Subcutaneous abdominal adipose tissue (tissue), 5 donors: ENCODE measurements at regions not wholly inside any gene's neighbourhood (a gene's known extent, or its start where the extent isn't known, plus 50 kb on each side); places are given as distances from the start of the nearest gene placed in this dataset.

Source experiments
- H3K27ac ChIP-seq: one replicate; pipeline ENCODE4 v1.7.0; 2013; ENCODE audit warnings: low read depth, mild to moderate bottlenecking, inconsistent platforms, low read length, moderate library complexity
- H3K27me3 ChIP-seq, 5 donors: one replicate each; pipeline ENCODE4 v1.7.0; 2013; ENCODE audit warnings: low read length in 5 of 5, inconsistent platforms in 1 of 5; ENCODE audit not compliant: control insufficient read depth in 5 of 5, insufficient read depth in 4 of 5
- H3K36me3 ChIP-seq, 5 donors: one replicate each; pipeline ENCODE4 v1.7.0; 2013; ENCODE audit warnings: low read length in 5 of 5; ENCODE audit not compliant: control insufficient read depth in 5 of 5, insufficient read depth in 5 of 5
- H3K4me1 ChIP-seq, 5 donors: one replicate each; pipeline ENCODE4 v1.7.0; 2013; ENCODE audit warnings: low read length in 5 of 5, mild to moderate bottlenecking in 3 of 5, moderate library complexity in 1 of 5; ENCODE audit not compliant: control insufficient read depth in 5 of 5, insufficient read depth in 5 of 5
- H3K4me3 ChIP-seq, 5 donors: one replicate each; pipeline ENCODE4 v1.7.0; 2013; ENCODE audit warnings: low read length in 5 of 5, low read depth in 1 of 5
- H3K9ac ChIP-seq, 5 donors: one replicate each; pipeline ENCODE4 v1.7.0; 2013; ENCODE audit warnings: low read length in 5 of 5, mild to moderate bottlenecking in 4 of 5, moderate library complexity in 3 of 5
- H3K9me3 ChIP-seq, 5 donors: one replicate each; pipeline ENCODE4 v1.7.0; 2013; ENCODE audit warnings: low read length in 5 of 5; ENCODE audit not compliant: control insufficient read depth in 5 of 5
- donor health status: healthy.
- donor health status: healthy.
- donor health status: healthy.
- donor health status: healthy.
- donor health status: healthy.

DNA sequence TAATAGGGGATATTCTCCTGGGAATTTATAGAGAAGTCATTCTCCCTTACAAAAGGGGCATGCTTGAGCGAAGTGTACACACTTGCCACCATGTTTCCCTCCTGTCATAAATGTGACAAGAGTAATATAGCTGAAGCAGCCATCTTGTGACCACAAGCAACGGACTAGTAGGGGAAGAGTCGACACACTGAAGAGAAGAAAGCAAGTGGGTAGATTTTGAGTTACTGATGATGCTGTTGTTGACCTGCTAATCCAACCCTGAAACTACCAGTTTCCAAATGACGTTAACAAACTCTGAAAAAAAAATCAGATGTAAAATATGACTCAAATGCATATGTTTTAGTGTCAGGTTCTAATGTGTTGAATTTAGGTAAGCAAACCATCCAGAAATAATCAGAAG lies 350.4 kb downstream of the CDH10 start:
- Histone ChIP-seq H3K9me3 (peaks cover 0 to 3% (median 0%) of the 10 kb centered on the region in 5 donors), H3K4me3 (no peak overlapping the region), H3K9ac (no peak overlapping the region), H3K4me1 (no peaks in the 10 kb centered on the region), H3K27ac (no peak overlapping the region), H3K36me3 (no peaks in the 10 kb centered on the region), H3K27me3 (no peaks in the 10 kb centered on the region)

DNA sequence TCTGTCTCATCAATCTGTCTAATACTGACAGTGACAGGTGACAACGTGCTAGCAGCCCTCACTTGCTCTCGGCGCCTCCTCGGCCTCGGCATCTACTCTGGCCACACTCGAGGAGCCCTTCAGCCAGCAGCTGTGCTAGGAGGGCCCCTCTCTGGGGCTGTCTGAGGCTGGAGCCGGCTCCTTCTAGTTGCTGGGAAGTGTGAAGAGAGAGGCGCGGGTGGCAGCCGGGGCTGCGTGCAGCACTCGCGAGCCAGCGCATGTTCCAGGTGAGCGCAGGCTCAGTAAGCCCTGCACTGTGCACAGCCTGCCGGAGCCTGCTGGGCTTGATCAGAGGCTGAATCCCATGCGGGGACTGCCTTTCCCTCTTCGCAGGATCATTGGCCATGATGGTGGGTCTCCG lies 330.7 kb downstream of the CDH10 start:
- peak overlapping the region in 1 of 5 donors; percentile 3 for H3K4me3 ChIP-seq

DNA sequence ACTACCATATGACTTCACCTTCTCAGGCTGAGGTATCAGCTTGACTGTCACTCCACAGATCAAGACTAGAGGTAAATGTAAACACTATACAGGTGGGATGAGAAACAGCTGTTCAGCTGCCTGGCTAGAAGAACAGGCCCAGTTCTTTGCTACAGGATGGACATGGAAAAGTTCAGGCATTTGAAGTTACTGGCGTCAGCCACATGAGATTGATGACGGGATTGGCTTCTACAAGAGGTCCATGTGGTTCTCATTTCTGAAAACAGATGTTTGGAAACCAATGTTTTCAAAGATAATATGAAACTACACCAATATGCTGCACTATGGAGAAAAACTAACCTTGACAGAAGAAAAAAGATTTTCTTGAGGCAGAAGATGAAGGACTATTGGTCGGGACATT lies 324.1 kb downstream of the CDH10 start:
- H3K4me1 ChIP-seq: no peaks in the 10 kb centered on the region
- H3K9me3 ChIP-seq: peaks cover 0 to 5% (median 0%) of the 10 kb centered on the region in 5 donors
- no peak overlapping the region for H3K4me3 ChIP-seq
- H3K27ac ChIP-seq: no peak overlapping the region
- no peaks in the 10 kb centered on the region for H3K27me3 ChIP-seq
- H3K9ac ChIP-seq: no peak overlapping the region
- H3K36me3 ChIP-seq: no peaks in the 10 kb centered on the region

More for the DNA sequence above, 330.7 kb downstream of the CDH10 start:
- Histone ChIP-seq H3K4me1 (no peaks in the 10 kb centered on the region), H3K36me3 (no peaks in the 10 kb centered on the region), H3K27me3 (no peaks in the 10 kb centered on the region), H3K27ac (no peak overlapping the region), H3K9ac (no peak overlapping the region), H3K9me3 (peaks cover 0 to 26% (median 10%) of the 10 kb centered on the region in 5 donors)

DNA sequence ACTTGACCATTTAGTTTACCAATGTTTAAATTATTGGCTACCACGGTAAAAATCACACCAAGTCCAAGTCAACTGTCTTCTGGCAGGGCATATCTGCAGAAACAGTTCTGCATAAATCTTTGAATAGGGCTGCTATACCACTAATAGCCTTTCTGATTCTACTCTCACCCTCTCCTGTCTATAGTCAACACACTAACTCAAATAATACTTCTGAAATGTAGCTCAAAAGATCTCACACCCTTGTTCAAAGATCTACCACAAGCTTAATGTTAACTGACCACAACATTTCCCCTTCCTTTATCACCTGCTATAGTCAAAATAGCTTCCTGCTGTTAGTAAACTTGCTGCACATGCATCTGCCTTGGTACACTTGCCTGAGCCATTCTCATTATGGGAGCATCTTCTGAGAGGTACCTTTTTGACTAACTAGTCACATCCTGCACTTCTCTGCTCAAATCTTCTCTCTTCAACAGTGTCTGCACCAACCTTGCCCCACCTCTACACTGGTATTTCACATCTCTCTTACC lies 319.4 kb downstream of the CDH10 start:
- Histone ChIP-seq H3K9ac (no peak overlapping the region), H3K9me3 (no peaks in the 10 kb centered on the region), H3K4me1 (no peaks in the 10 kb centered on the region), H3K27ac (no peak overlapping the region), H3K27me3 (no peaks in the 10 kb centered on the region), H3K36me3 (no peaks in the 10 kb centered on the region), H3K4me3 (no peak overlapping the region)

DNA sequence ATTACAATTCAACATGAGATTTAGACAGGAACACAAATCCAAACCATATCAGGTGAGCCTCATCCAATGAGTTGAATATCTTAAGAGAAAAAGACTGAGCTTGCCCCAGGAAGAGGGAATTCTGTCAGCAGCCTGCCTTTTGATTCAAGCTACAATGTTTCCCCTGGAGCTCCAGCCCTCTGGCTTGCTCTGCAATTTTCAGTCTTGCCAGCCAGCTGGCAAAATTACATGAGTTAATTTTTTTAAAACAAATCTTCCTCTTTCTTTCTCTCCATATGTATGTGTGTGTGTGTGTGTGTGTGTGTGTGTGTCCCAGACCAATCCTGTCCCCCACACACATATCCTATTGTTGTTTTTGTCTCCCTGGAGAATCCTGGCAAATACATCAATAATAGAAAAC lies 313.2 kb downstream of the CDH10 start:
- no peak overlapping the region for H3K4me3 ChIP-seq
- H3K9ac ChIP-seq: no peak overlapping the region
- no peak overlapping the region for H3K27ac ChIP-seq

DNA sequence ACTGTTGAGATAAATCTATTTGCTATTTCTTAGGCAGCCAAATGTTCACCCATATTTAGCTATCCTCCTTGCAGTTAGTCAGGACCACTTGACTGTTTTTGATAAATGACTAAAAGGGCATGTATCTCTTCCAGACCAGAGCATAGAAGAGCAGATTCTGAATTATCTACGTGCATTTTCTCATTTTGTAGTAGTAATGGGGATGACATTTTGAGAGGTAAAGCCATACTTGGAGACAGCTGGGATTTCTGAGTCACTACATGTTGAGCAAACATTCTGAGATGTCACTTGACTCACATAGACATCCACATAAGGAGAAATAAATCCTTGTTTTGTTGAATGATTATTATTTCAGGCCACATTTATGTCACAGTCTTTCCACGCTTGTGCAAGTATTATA lies 297.6 kb downstream of the CDH10 start:
- Histone ChIP-seq H3K27ac (no peak overlapping the region), H3K4me3 (no peak overlapping the region), H3K9ac (no peak overlapping the region)

More for the DNA sequence above, 313.2 kb downstream of the CDH10 start:
- Histone ChIP-seq H3K27me3 (no peaks in the 10 kb centered on the region), H3K36me3 (no peaks in the 10 kb centered on the region), H3K4me1 (no peaks in the 10 kb centered on the region), H3K9me3 (no peaks in the 10 kb centered on the region)

DNA sequence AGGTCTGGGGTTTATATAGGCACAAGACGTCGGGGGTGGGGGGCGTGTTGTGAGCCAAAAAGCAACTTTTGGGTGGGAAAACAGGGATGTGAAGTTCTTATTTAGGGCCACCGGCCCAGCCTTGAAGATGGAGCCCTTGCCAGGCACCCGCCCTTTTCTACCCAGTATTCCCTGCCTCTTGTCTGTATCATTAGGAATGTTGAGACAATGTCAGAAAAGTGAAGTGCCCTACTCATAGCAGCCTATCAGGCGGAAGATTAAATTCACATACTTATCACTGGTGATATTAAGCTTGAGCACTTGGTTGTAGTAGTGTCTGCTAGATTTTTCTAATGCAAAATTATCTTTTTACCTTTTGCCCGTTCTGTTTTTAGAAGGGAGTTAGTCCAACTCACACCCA lies 293.5 kb downstream of the CDH10 start:
- no peak overlapping the region for H3K9ac ChIP-seq
- no peak overlapping the region for H3K4me3 ChIP-seq
- H3K4me1 ChIP-seq: no peaks in the 10 kb centered on the region
- H3K36me3 ChIP-seq: no peaks in the 10 kb centered on the region
- no peaks in the 10 kb centered on the region for H3K27me3 ChIP-seq
- no peak overlapping the region for H3K27ac ChIP-seq
- H3K9me3 ChIP-seq: peaks cover 0 to 3% (median 0%) of the 10 kb centered on the region in 5 donors

More for the DNA sequence above, 297.6 kb downstream of the CDH10 start:
- Histone ChIP-seq H3K36me3 (no peaks in the 10 kb centered on the region), H3K4me1 (no peaks in the 10 kb centered on the region), H3K27me3 (no peaks in the 10 kb centered on the region), H3K9me3 (peaks cover 0 to 3% (median 0%) of the 10 kb centered on the region in 5 donors)

DNA sequence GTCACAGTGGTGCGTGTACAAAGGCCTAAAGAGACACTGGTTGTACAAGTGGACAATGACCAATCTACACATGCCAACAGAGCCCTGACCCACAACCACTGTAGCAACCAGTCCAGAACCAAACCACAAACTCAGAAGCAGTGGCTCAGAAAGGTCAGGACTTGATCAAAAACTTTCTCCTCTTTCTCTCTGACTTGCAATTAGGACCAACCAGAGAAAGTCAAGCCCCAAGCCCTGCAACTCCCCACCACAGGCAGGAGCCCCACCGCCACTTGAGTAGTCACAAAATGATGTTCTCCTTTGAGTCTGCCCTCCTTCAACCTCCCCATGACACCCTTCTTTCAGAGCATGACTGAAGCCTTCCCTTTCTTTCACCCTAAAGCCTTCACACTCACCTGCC lies 291.8 kb downstream of the CDH10 start:
- Histone ChIP-seq H3K9ac (no peak overlapping the region), H3K36me3 (no peaks in the 10 kb centered on the region), H3K27me3 (no peaks in the 10 kb centered on the region), H3K9me3 (peaks cover 0 to 3% (median 0%) of the 10 kb centered on the region in 5 donors), H3K4me1 (no peaks in the 10 kb centered on the region), H3K4me3 (no peak overlapping the region), H3K27ac (no peak overlapping the region)

DNA sequence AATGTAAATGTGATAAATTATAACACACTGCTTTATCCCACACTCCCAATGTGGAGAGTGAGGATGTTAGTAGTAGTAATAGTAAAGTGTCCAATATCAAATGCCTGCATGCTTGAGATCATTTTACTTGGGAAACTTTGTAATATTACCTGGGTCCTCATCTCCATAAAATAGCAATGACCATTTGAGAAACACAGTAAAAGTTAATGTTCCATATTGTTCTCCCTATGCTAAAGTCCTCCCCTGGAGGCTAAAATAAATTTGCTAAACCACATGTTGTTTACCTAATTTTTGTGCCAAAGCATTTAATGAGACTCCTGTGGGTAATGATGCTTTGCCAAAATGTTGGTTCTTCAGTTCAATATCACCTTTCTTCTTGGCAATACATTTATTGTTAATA lies 291.2 kb downstream of the CDH10 start:
- Histone ChIP-seq H3K4me3 (no peak overlapping the region), H3K27me3 (no peaks in the 10 kb centered on the region), H3K9me3 (peaks cover 0 to 3% (median 0%) of the 10 kb centered on the region in 5 donors), H3K9ac (no peak overlapping the region), H3K27ac (no peak overlapping the region), H3K36me3 (no peaks in the 10 kb centered on the region), H3K4me1 (no peaks in the 10 kb centered on the region)

DNA sequence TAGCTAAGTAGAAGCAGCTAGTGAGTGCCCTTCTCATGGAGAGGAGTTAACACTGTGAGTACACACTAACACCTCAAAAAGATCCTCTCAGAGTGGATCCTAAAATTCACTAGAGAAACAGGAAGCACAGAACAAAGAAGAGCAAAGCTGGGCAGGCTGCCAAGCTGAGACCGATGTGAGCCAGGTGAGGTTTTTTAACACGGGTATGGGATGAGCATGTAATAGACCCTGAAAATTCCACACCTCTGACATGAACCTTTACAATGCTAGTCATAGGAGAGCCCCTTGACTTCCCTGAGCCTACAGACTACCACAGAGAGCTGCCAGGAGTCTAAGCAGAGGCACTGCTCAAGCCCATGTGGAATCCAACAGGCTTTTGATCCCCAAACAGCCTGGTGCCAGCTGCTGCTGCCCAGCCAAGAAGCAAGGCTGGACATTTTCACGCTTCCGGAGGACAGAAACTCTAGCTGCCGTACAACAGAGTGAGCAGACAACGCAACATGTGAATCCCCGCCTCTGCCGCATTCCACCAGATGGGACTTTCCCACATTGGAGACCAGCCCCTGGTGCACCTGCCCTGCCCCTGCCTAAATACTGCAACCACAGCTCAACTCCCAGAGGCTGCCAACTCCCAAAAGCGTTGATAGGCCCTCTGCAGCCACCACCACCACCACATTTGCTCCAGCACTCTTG lies 280.8 kb downstream of the CDH10 start:
- H3K9ac ChIP-seq: no peak overlapping the region

More for the DNA sequence above, 280.8 kb downstream of the CDH10 start:
- H3K4me1 ChIP-seq: peaks cover 0 to 12% (median 9%) of the 10 kb centered on the region in 5 donors
- H3K27ac ChIP-seq: no peak overlapping the region
- no peaks in the 10 kb centered on the region for H3K9me3 ChIP-seq
- H3K36me3 ChIP-seq: no peaks in the 10 kb centered on the region
- no peaks in the 10 kb centered on the region for H3K27me3 ChIP-seq
- no peak overlapping the region for H3K4me3 ChIP-seq
